HPDE6-E6E7 (cell line): ENCODE measurements at regions not wholly inside any gene's neighbourhood (a gene's known extent, or its start where the extent isn't known, plus 50 kb on each side); places are given as distances from the start of the nearest gene placed in this dataset.
"Not testable (repeated sequence)": the region's sequence is repeated elsewhere in the genome, so short reads cannot be mapped to it uniquely, and the experiment has no call there.

ENCODE experiments used
- DNase-seq: peaks from one replicate; pipeline ENCODE4 v3.0.0; 2011; ENCODE audit warnings: missing footprints; ENCODE audit errors: extremely low spot score

DNA sequence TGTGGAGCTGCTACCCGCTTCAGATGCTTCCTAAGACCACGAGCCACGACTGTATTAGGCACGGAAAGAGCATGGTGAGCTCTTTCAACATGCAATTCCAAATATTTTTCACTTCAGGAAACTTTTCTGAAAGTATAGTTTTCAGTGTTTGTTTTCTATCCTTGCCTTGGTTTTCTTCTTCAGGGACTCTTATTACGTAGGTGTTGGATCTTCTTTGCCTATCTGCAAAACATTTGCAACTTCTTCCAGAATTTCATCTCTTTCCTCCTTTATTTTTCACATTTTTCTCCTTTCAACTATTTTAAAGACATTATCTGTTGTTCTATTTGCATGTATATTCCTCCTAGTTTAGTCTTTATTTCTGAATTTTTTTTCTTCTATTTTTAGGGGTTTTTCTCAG lies 148.9 kb upstream of the LSM14A start:
- no peak for DNase-seq

- DNase-seq = no peak
These were observed 138.4 kb upstream of the LSM14A start for GRCh38 chr19:34033880-34034279.

GRCh38 chr19:34034318-34034846 lies 137.9 kb upstream of the LSM14A start:
- DNase-seq = no peak

GRCh38 chr19:34041925-34042521 lies 130.3 kb upstream of the LSM14A start:
- no peak for DNase-seq

- DNase-seq = no peak
These were observed 128.3 kb upstream of the LSM14A start for GRCh38 chr19:34044021-34044420.

GRCh38 chr19:34049944-34050343 lies 122.4 kb upstream of the LSM14A start:
- no peak for DNase-seq

GRCh38 chr19:34050430-34050829 lies 121.9 kb upstream of the LSM14A start:
- DNase-seq = not testable (repeated sequence)

- DNase-seq = no peak
These were observed 121.0 kb upstream of the LSM14A start for GRCh38 chr19:34051255-34051654.

DNA sequence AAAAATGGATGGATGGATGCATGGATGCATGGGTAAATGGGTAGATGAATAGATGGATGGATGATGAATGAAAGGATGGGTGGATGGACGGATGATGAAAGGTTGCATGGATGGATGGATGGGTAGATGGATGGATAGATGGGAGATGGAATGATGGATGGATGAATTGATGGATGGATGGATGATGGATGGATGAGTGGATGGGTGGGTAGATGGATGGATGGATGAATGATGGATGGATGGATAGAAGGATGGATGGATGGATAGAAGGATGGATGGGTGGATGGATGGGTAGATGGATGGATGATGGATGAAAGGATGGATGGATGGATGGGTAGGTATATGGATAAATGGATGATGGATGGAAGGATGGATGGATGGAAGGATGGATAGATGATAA lies 115.1 kb upstream of the LSM14A start:
- DNase-seq = no peak

DNA sequence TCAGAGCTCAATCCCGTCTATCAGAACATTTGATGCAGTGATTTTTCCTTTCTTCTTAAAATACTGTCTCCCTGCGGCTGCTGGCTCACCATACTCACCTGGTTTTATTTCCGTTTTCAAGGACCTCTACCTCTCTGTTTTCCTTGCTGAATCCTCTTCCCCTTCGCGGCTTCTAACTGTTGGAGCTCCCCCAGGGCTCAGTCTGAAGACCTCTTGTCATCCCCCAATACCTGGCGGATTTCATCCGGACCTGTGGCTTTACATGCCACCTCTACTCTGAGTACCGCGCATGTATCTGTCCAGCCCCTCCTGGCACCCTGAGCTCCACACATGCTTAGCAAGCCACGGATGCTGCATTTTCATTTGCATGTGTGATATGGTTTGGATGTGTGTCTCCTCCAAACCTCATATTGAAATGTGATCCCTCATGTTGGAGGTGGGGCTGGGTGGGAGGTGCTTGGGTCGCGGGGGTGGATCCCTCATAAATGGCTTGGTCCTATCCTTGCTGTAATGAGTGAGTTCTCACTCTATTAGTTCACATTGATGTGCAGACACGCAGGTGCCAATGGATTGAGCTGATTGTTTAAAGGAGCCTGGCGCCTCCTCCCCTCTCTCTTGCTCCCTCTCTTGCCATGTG lies 106.2 kb upstream of the LSM14A start:
- DNase-seq = no peak

DNA sequence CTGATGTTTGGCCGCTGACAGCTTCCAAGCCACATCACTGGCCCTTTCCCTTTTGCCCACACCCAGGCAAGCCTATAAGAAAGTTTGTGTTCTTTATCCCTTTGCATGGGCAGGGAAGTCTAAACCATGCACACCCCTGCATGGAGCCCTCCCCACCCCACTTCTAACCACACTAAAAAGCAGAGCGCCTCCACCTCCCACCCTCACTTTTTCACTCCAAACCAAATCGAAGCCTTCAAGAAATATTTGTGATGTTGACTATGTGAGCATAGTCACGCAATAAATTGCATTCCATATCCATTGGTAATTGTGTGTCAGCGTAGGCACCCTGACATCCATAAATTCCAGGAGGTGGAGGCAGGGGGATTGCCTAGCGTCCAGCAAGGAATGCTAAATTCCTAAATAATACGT lies 104.4 kb upstream of the LSM14A start:
- DNase-seq = no peak

DNA sequence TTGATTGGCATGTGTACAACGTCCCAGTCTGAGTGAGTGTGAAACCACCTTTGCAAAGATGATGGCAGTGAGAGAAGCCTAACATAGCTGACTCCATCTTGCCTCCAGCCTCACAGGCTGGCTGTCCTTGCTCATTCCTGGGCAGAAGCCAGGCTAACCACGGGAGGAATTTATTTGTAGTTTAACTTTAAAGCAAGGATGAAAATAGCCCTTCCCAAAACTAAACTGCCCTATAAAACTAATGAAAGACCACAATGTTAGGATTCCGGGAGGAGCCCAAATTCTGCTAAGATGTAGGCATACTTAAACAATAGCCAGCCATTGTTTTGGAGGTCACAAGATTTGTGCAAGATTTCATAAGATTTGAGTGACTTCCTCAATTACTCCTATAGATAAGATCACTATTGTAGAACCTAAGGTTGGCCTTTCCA lies 96.6 kb upstream of the LSM14A start:
- no peak for DNase-seq

- no peak for DNase-seq
These were observed 89.8 kb upstream of the LSM14A start for GRCh38 chr19:34082289-34083077.

- DNase-seq = no peak
These were observed 87.7 kb upstream of the LSM14A start for GRCh38 chr19:34084396-34085145.

DNA sequence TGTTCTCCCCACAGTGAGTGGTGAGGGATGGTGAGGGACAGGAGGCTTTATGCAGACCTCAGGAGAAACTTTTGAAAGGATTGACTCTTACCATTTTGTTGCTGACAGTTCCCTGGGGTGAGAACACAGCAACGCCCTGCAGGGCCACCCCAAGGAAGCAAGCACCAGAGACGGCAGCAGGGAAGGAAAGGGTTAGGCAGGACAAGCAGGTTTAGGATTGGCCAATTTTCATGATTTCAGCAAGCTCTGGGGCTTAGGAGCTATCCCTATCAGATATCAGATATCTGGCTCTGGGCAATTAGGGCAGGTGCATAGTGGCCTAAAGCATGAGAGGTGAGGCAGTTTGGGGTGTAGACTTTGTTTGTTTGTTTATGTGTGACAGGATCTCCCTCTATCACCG lies 87.0 kb upstream of the LSM14A start:
- DNase-seq = no peak

- DNase-seq = no peak
These were observed 84.0 kb upstream of the LSM14A start for GRCh38 chr19:34088292-34088691.

GRCh38 chr19:34089566-34089965 lies 82.7 kb upstream of the LSM14A start:
- no peak for DNase-seq

- no peak for DNase-seq
These were observed 77.3 kb upstream of the LSM14A start for GRCh38 chr19:34094960-34095359.

DNA sequence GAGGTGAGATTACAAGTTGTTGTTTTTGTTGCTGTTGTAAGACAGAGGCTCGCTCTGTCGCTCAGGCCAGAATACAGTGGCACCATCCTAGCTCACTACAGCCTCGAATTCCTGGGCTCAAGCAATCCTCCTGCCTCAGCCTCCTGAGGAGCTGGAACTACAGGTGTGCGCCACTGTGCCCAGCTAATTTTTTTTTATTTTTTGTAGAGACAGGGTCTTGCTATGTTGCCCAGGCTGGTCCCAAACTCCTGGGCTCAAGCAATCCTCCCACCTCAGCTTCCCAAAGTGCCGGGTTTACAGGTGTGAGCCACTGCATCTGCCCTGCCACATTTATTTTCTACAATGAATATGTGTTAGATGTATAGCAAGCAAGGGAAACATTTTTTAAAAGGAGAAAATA lies 76.9 kb upstream of the LSM14A start:
- not testable (repeated sequence) for DNase-seq

GRCh38 chr19:34096020-34096915 lies 76.0 kb upstream of the LSM14A start:
- peak; percentile 15 for DNase-seq

DNA sequence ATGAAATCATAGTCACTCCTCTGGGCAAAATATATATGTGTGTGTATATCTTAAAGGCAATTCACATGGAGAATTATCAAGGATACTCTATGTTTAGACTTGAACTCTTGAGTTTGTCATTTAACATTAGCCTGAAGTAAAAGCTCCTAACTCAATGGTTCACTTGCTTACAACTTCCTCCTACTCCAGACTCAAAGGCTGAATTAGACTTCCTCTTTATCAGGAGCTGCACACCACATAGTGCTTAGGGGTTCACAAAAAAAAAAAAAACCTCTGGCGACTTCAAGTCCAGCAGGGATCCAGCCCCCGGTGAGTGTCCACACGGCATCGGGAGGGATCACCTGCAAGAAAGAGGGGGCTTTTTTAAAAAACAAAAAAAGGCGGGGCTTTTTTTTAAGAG lies 68.2 kb upstream of the LSM14A start:
- no peak for DNase-seq
